Breast epithelium (tissue), 4 donors: ENCODE measurements at regions not wholly inside any gene's neighbourhood (a gene's known extent, or its start where the extent isn't known, plus 50 kb on each side); places are given as distances from the start of the nearest gene placed in this dataset.
A peak's percentile ranks its signal among the peaks of the same experiment; 100 is the strongest.

Experiments
- DNase-seq, 2 donors: peaks; one replicate each; pipeline ENCODE4 v3.0.0-alpha.2; 2019; ENCODE audit warnings: low spot score in 2 of 2
- H3K27ac ChIP-seq, 2 donors: fragments of 200-600 bp; sonication (generic) in 1 of 2; one replicate each; pipeline ENCODE4 v1.5.1; 2016 to 2019; ENCODE audit warnings: mild to moderate bottlenecking in 1 of 2
- H3K27me3 ChIP-seq, 2 donors: fragments of 200-600 bp; sonication (generic) in 1 of 2; one replicate each; pipeline versions ENCODE4 v1.5.1 to v1.6.0; 2017 to 2019; ENCODE audit warnings: control low read depth in 1 of 2, mild to moderate bottlenecking in 1 of 2
- H3K36me3 ChIP-seq: fragments of 200-600 bp; one replicate; pipeline ENCODE4 v1.5.1; 2019
- H3K4me1 ChIP-seq, 2 donors: fragments of 200-600 bp; sonication (generic); one replicate each; pipeline ENCODE4 v1.5.1; 2016 to 2019; ENCODE audit warnings: control low read depth in 1 of 2
- H3K4me3 ChIP-seq, 3 donors: fragments of 200-600 bp; sonication (generic); 1 replicate in 2 of 3; 2 replicates in 1 of 3; pipeline ENCODE4 v1.5.1; 2016 to 2019; ENCODE audit warnings: mild to moderate bottlenecking in 3 of 3, moderate library complexity in 2 of 3
- H3K9me3 ChIP-seq, 2 donors: fragments of 200-600 bp; sonication (generic) in 1 of 2; one replicate each; pipeline ENCODE4 v1.5.1; 2016 to 2019; ENCODE audit warnings: control low read depth in 1 of 2
- CTCF ChIP-seq, 3 donors: fragments of 450-650 bp; IDR thresholded peaks; one replicate each; pipeline ENCODE4 v1.5.1; 2016 to 2017; ENCODE audit warnings: antibody characterized with exemption in 3 of 3, mild to moderate bottlenecking in 3 of 3, moderate library complexity in 3 of 3
- POLR2A ChIP-seq: fragments of 450-650 bp; IDR thresholded peaks from one replicate; pipeline ENCODE4 v1.6.1; 2016; ENCODE audit warnings: antibody characterized with exemption, mild to moderate bottlenecking, moderate library complexity
- POLR2AphosphoS5 ChIP-seq, 3 donors: sonication (generic); formaldehyde crosslinking; IDR thresholded peaks; one replicate each; pipeline ENCODE4 v1.6.1; 2017; ENCODE audit warnings: antibody characterized with exemption in 3 of 3
- intact Hi-C: fragments of 100-400 bp; cut with DNase I; formaldehyde crosslinking; loops from one replicate; pipeline ENCODE4 v1.15.1; 2023; ENCODE audit warnings: low total_unique reads

GRCh38 chr10:3331187-3331586 is 158.6 kb upstream of the PITRM1 start:
- H3K9me3 ChIP-seq: no peaks in the 10 kb centered on the region
- no peak for TF ChIP-seq POLR2AphosphoS5 (IDR thresholded peaks at IDR 0.05)
- TF ChIP-seq CTCF (IDR thresholded peaks at IDR 0.05): no peak
- no peak for TF ChIP-seq POLR2A
- no peaks in the 10 kb centered on the region for H3K4me1 ChIP-seq
- DNase-seq: no peak
- no peak overlapping the region for H3K4me3 ChIP-seq
- no peak overlapping the region for H3K27ac ChIP-seq
- no peaks in the 10 kb centered on the region for H3K36me3 ChIP-seq
- no peaks in the 10 kb centered on the region for H3K27me3 ChIP-seq
- intact Hi-C loops: no loop called here

- Histone ChIP-seq H3K27ac (no peak overlapping the region), H3K4me1 (no peaks in the 10 kb centered on the region), H3K4me3 (no peak overlapping the region), H3K27me3 (no peaks in the 10 kb centered on the region), H3K36me3 (no peaks in the 10 kb centered on the region), H3K9me3 (no peaks in the 10 kb centered on the region)
- intact Hi-C loops: no loop called here
- TF ChIP-seq POLR2A (no peak), POLR2AphosphoS5 (IDR thresholded peaks at IDR 0.05) (no peak), CTCF (IDR thresholded peaks at IDR 0.05) (no peak)
- no peak for DNase-seq
These were observed 158.1 kb upstream of the PITRM1 start for GRCh38 chr10:3330663-3331062.

- no peak for DNase-seq
- H3K4me3 ChIP-seq: no peak overlapping the region
- H3K27me3 ChIP-seq: no peaks in the 10 kb centered on the region
- H3K27ac ChIP-seq: no peak overlapping the region
- no peaks in the 10 kb centered on the region for H3K36me3 ChIP-seq
- no peaks in the 10 kb centered on the region for H3K4me1 ChIP-seq
- H3K9me3 ChIP-seq: no peaks in the 10 kb centered on the region
- intact Hi-C loops: no loop called here
- TF ChIP-seq POLR2AphosphoS5 (IDR thresholded peaks at IDR 0.05) (no peak), POLR2A (no peak)
These were observed 153.6 kb upstream of the PITRM1 start for GRCh38 chr10:3325954-3326750.

GRCh38 chr10:3324612-3325038 is 152.0 kb upstream of the PITRM1 start:
- intact Hi-C loops: no loop called here
- Histone ChIP-seq H3K4me3 (no peak overlapping the region), H3K27ac (no peak overlapping the region), H3K9me3 (no peaks in the 10 kb centered on the region), H3K27me3 (no peaks in the 10 kb centered on the region), H3K36me3 (no peaks in the 10 kb centered on the region), H3K4me1 (no peaks in the 10 kb centered on the region)
- TF ChIP-seq CTCF (IDR thresholded peaks at IDR 0.05) (no peak), POLR2A (no peak), POLR2AphosphoS5 (IDR thresholded peaks at IDR 0.05) (no peak)
- DNase-seq: no peak

- Histone ChIP-seq H3K36me3 (no peaks in the 10 kb centered on the region), H3K4me1 (no peaks in the 10 kb centered on the region), H3K27ac (peak overlapping the region in 1 of 2 donors; percentile 2), H3K27me3 (no peaks in the 10 kb centered on the region), H3K9me3 (no peaks in the 10 kb centered on the region), H3K4me3 (no peak overlapping the region)
- DNase-seq: no peak
- no peak for TF ChIP-seq CTCF (IDR thresholded peaks at IDR 0.05)
- TF ChIP-seq POLR2AphosphoS5 (IDR thresholded peaks at IDR 0.05): no peak
- TF ChIP-seq POLR2A: no peak
- intact Hi-C loops: no loop called here
These were observed 151.4 kb upstream of the PITRM1 start for GRCh38 chr10:3323865-3324498.
